ENCODE measurements at regions not wholly inside any gene's neighbourhood (a gene's known extent, or its start where the extent isn't known, plus 50 kb on each side); places are given as distances from the start of the nearest gene placed in this dataset.

DNA sequence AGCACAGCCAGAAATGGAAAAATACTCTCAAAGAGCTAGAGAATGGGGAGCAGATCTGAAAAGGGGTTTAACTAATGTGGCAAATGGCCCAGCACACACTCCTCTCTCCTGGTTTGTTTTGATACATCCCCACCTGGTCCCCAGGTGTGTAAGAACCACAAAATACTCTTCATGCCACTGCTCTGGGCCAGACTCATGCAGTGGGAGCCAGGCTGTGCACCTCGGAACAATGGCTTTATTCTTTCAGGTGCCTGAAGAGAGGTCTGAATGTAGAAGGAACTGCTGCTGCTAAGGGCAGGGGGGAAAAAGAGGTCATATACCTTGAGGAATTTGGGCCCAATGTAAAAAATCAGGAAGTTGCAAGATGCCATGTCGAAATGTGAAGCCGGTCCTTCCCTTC is 123.9 kb upstream of the ADAMTSL1 start:
- TF ChIP-seq, protein P1, sequence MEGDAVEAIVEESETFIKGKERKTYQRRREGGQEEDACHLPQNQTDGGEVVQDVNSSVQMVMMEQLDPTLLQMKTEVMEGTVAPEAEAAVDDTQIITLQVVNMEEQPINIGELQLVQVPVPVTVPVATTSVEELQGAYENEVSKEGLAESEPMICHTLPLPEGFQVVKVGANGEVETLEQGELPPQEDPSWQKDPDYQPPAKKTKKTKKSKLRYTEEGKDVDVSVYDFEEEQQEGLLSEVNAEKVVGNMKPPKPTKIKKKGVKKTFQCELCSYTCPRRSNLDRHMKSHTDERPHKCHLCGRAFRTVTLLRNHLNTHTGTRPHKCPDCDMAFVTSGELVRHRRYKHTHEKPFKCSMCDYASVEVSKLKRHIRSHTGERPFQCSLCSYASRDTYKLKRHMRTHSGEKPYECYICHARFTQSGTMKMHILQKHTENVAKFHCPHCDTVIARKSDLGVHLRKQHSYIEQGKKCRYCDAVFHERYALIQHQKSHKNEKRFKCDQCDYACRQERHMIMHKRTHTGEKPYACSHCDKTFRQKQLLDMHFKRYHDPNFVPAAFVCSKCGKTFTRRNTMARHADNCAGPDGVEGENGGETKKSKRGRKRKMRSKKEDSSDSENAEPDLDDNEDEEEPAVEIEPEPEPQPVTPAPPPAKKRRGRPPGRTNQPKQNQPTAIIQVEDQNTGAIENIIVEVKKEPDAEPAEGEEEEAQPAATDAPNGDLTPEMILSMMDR (conservative IDR thresholded peaks at IDR 0.05; ENCODE audit: control insufficient read depth, insufficient read depth, low read depth, low read length), result no peak
- no peak overlapping the region for H3K4me3 ChIP-seq (ENCODE audit: control insufficient read depth, low read depth, low read length)
- no peak for DNase-seq (ENCODE audit: low read depth)

DNA sequence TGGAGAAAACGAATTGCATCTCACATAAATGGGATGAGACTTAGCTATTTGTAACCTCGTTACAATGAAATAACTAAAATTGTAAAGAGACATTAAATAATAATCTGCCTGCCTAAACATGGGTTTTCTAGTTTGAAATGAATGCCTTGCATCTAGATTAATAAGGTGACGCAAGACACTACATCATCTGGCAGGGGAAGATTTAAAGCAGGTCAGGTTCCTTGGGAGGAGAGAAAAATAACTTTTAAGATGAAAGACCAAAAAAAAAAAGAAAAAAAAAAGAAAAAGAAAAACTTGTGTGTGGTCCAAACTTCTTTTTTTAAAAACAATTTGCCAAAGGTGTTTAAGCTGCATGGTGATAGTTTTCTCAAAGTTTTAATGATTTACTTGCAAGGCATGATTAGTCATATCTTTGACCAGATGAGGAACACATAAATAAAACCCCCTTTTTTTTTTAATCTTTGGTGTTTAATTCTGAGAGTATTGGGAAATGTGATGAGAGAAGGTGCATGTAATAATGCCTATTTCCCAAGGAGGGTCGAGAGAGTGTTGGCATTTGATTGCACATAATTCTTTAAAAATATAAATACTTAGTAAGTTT is 122.9 kb upstream of the ADAMTSL1 start:
- H3K4me3 ChIP-seq (ENCODE audit: control insufficient read depth, low read depth, low read length), result no peak overlapping the region
- peak; percentile 46 for DNase-seq (ENCODE audit: low read depth)
- TF ChIP-seq, protein P1 (conservative IDR thresholded peaks at IDR 0.05; ENCODE audit: control insufficient read depth, insufficient read depth, low read depth, low read length), result no peak

DNA sequence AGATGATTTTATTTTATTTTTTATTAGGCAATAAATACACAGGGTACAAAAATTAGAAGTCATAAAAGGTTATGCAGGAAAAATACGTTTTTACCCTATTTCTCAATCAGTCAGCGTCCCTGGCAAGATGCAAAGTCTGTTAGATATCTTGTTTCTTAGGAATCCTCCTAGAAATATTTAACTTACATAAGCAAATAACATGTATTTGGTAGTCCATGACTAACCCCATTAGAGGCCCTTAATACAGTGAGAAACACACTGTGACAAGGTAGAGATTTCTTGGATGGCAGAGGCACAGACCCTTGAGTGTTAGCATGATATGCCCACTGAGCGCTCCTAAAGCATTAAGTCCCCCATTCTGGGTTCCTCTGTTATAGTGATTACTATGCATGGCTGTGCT is 121.2 kb upstream of the ADAMTSL1 start:
- TF ChIP-seq, protein P1 (conservative IDR thresholded peaks at IDR 0.05; ENCODE audit: control insufficient read depth, insufficient read depth, low read depth, low read length), result no peak
- DNase-seq (ENCODE audit: low read depth), result no peak
- H3K4me3 ChIP-seq (ENCODE audit: control insufficient read depth, low read depth, low read length), result no peak overlapping the region

DNA sequence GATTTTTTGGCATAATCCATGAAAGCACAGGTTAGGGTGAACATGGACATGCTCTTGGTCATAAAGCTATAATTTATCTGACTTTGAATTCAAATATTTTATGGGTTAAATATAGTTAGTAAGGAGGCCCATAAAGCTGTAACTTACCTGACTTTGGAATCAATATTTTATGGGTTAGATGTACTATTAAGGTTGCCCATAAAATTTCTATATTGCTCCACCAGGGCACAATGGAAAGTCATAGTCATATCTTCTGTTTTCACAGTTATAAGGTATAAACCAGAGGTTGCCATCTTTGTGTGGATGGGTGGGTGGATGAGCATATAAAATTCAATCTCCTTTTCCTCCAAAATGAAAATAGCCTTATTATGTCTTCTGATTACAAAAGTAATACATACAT is 120.5 kb upstream of the ADAMTSL1 start:
- no peak overlapping the region for H3K4me3 ChIP-seq (ENCODE audit: control insufficient read depth, low read depth, low read length)
- no peak for DNase-seq (ENCODE audit: low read depth)
- TF ChIP-seq, protein P1 (conservative IDR thresholded peaks at IDR 0.05; ENCODE audit: control insufficient read depth, insufficient read depth, low read depth, low read length), result no peak

DNA sequence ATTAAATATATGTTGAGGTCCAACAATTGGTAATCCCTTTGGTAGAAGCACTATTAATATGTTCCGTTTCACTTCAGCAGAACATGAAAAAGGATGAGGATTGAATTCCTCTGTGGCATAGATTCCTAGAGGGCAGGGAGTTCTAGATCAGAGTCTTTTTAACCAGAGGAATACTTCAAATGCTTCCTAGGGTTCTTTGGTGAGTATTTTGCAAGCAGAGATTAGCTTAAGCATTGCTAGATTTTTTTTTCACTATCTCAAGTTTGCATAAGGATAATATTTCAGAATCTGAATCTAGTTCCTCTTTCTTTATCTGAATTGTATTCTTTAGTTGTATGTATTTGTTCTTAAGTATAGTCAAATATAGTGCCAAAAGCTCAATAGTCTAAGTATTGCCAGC is 116.6 kb upstream of the ADAMTSL1 start:
- TF ChIP-seq, protein P1 (conservative IDR thresholded peaks at IDR 0.05; ENCODE audit: control insufficient read depth, insufficient read depth, low read depth, low read length), result no peak
- H3K4me3 ChIP-seq (ENCODE audit: control insufficient read depth, low read depth, low read length), result no peak overlapping the region
- no peak for DNase-seq (ENCODE audit: low read depth)

DNA sequence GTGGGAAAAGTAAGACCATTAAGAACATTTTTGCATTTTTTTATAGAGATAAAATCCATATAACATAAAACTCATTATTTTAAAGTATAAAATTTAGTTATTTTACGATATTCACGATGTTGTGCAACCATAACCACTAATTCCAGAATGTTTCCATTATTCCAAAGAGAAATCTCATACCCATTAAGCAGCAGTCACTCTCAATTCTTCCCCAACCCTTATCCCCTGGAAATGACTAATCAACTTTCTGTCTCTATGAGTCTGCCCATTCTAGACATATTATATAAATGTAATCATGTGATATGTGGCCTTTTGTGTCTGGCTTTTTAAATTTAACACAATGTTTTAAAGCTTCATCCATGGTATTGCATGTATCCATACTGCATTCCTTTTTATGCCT is 115.6 kb upstream of the ADAMTSL1 start:
- TF ChIP-seq, protein P1 (conservative IDR thresholded peaks at IDR 0.05; ENCODE audit: control insufficient read depth, insufficient read depth, low read depth, low read length), result no peak
- DNase-seq (ENCODE audit: low read depth), result no peak
- H3K4me3 ChIP-seq (ENCODE audit: control insufficient read depth, low read depth, low read length), result no peak overlapping the region

DNA sequence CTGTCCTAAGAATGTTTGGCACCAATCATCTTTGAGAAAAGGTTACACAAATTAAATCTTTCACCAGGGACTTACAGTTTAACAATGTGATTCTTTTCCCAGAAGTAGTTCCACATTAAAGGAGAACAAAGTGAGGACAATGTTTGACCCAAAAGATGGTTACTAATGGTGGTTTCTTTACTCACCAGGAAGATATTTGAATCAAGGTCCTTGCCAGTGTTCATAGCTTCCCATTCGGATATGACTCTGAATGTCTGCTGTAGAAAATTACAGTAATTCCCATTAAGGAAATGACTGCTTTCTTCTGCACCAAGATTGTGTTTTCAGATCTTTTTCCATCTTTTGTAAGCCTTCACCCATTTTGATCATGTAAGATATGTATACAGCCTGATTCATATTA is 114.6 kb upstream of the ADAMTSL1 start:
- H3K4me3 ChIP-seq (ENCODE audit: control insufficient read depth, low read depth, low read length), result no peak overlapping the region
- TF ChIP-seq, protein P1 (conservative IDR thresholded peaks at IDR 0.05; ENCODE audit: control insufficient read depth, insufficient read depth, low read depth, low read length), result no peak
- DNase-seq (ENCODE audit: low read depth), result peak; percentile 84
